HepG2 (cell line): ENCODE measurements at regions not wholly inside any gene's neighbourhood (a gene's known extent, or its start where the extent isn't known, plus 50 kb on each side); places are given as distances from the start of the nearest gene placed in this dataset.
A peak's percentile ranks its signal among the peaks of the same experiment; 100 is the strongest.

ENCODE experiments used
- DNMT3B ChIP-seq: conservative IDR thresholded peaks from 2 replicates; pipeline ENCODE4 v1.6.1; 2016; ENCODE audit warnings: missing biosample characterization, control low read depth
- GPN1 ChIP-seq: sonication (generic); formaldehyde crosslinking; IDR thresholded peaks from 2 replicates; pipeline ENCODE4 v1.5.1; 2020; ENCODE audit warnings: missing genetic modification reagents, borderline replicate concordance
- HNRNPUL1 ChIP-seq: fragments of 200-400 bp; formaldehyde crosslinking; IDR thresholded peaks from 2 replicates; pipeline ENCODE4 v1.6.1; 2017; ENCODE audit warnings: low read depth, mild to moderate bottlenecking, low read length, moderate library complexity
- HOXD1 ChIP-seq: sonication (generic); formaldehyde crosslinking; IDR thresholded peaks from 2 replicates; pipeline ENCODE4 v1.5.0; 2020; ENCODE audit warnings: missing genetic modification reagents
- MIER3 ChIP-seq: IDR thresholded peaks from 2 replicates; pipeline ENCODE4 v1.6.1; 2016; ENCODE audit warnings: missing compliant biosample characterization, borderline replicate concordance
- NFIC ChIP-seq: IDR thresholded peaks from 2 replicates; pipeline ENCODE4 v1.6.1; 2012; ENCODE audit warnings: mild to moderate bottlenecking, low read length, inconsistent platforms
- SALL2 ChIP-seq: sonication (generic); formaldehyde crosslinking; IDR thresholded peaks from 2 replicates; pipeline ENCODE4 v1.8.1; 2023; ENCODE audit warnings: mild to moderate bottlenecking, missing genetic modification reagents, inconsistent platforms
- SNAPC2 ChIP-seq: sonication (generic); formaldehyde crosslinking; IDR thresholded peaks from 2 replicates; pipeline ENCODE4 v1.8.1; 2022; ENCODE audit warnings: mild to moderate bottlenecking, missing genetic modification reagents
- TEAD3 ChIP-seq: optimal IDR thresholded peaks from 2 replicates; pipeline ENCODE3; 2016; ENCODE audit warnings: borderline replicate concordance
- ZC3H4 ChIP-seq: sonication (generic); formaldehyde crosslinking; IDR thresholded peaks from 2 replicates; pipeline ENCODE4 v1.4.0; 2020; ENCODE audit warnings: missing genetic modification reagents, borderline replicate concordance
- ZNF737 ChIP-seq: sonication (generic); formaldehyde crosslinking; IDR thresholded peaks from 2 replicates; pipeline ENCODE4 v1.5.0; 2020; ENCODE audit warnings: missing genetic modification reagents, mild to moderate bottlenecking, borderline replicate concordance
- TF ChIP-seq, protein P1 (sequence below): sonication (generic); formaldehyde crosslinking; IDR thresholded peaks from 2 replicates; pipeline ENCODE4 v1.5.0; 2020; ENCODE audit warnings: mild to moderate bottlenecking, missing genetic modification reagents
- TF ChIP-seq, protein P2 (sequence below): sonication (generic); formaldehyde crosslinking; IDR thresholded peaks from 2 replicates; pipeline ENCODE4 v1.8.1; 2023; ENCODE audit warnings: mild to moderate bottlenecking, moderate library complexity, missing genetic modification reagents
- TF ChIP-seq, protein P3 (sequence below): sonication (generic); formaldehyde crosslinking; conservative IDR thresholded peaks from 2 replicates; pipeline ENCODE4 v1.8.1; 2023; ENCODE audit warnings: missing genetic modification reagents
- TF ChIP-seq, protein P4 (sequence below): sonication (generic); formaldehyde crosslinking; IDR thresholded peaks from 2 replicates; pipeline ENCODE4 v1.8.1; 2023; ENCODE audit warnings: mild to moderate bottlenecking, missing genetic modification reagents, borderline replicate concordance
- TF ChIP-seq, protein P5 (sequence below): sonication (generic); formaldehyde crosslinking; IDR thresholded peaks from 2 replicates; pipeline ENCODE4 v1.4.0; 2020; ENCODE audit warnings: mild to moderate bottlenecking, low read depth, missing genetic modification reagents

DNA sequence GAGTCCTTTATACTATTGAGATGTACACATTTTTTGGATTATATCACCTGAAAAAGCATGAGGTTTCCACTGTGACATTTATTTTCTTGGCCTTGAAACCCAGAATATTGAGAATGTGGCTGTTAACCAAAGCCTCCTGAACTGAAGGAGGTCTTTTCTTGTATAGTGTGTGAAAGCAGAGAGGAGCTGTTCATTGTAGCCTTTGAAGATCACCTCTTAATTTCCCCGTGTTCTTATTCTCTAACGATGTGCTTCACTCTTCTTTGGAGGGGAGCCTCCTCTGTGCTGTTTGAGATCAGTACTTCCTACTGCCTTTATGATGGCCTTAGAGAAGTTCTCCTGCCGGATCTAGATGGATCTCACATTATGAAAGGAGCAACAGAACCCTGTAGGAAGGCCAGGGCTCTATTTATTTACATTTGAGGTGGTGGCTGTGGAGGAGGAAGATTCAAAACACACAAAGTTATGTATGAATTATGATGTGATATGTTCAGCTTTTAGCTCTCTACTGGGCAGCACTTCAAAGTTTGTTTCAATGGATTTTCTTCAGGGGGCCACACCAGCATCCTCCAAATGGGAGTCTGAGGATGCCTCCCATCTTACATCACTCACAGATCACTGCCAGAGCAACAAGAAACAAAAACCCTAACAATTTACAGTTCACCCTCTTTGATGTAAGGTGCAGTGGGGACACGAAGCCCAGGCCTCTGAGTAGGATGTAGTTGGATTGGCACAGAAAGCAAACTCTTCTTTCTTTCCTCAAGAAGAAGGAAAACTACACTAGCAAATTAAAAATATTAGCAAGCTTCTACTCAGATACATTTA is 322.3 kb downstream of the DLEU7 start (continued):
- TF ChIP-seq, protein P1, sequence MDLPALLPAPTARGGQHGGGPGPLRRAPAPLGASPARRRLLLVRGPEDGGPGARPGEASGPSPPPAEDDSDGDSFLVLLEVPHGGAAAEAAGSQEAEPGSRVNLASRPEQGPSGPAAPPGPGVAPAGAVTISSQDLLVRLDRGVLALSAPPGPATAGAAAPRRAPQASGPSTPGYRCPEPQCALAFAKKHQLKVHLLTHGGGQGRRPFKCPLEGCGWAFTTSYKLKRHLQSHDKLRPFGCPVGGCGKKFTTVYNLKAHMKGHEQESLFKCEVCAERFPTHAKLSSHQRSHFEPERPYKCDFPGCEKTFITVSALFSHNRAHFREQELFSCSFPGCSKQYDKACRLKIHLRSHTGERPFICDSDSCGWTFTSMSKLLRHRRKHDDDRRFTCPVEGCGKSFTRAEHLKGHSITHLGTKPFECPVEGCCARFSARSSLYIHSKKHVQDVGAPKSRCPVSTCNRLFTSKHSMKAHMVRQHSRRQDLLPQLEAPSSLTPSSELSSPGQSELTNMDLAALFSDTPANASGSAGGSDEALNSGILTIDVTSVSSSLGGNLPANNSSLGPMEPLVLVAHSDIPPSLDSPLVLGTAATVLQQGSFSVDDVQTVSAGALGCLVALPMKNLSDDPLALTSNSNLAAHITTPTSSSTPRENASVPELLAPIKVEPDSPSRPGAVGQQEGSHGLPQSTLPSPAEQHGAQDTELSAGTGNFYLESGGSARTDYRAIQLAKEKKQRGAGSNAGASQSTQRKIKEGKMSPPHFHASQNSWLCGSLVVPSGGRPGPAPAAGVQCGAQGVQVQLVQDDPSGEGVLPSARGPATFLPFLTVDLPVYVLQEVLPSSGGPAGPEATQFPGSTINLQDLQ: no peak
- TF ChIP-seq GPN1 (CRISPR knock-in tag) (no peak), HNRNPUL1 (no peak), MIER3 (CRISPR knock-in tag) (no peak), TEAD3 (CRISPR knock-in tag) (peak; percentile 3), ZNF737 (CRISPR knock-in tag) (no peak), DNMT3B (no peak), SNAPC2 (no peak), SALL2 (CRISPR knock-in tag) (no peak), NFIC (peak; percentile 27; the same call in 1 of the 2 replicates), HOXD1 (no peak), ZC3H4 (CRISPR knock-in tag) (no peak)
- TF ChIP-seq, protein P2, sequence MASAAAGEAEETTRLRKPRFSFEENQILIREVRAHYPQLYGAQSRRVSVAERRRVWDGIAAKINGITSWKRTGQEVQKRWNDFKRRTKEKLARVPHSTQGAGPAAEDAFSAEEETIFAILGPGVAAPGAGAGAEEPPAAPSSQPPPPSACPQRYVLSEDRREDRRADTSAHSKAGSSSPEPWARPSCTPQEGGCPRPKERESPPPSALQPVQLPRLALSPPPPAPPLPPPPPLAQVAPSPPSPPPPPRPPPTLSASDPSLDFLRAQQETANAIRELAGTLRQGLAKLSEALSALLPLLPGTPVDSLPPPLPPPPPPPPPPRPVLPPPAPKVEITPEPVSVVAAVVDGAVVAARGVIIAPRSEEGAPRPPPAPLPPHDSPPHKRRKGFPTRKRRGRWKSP (CRISPR knock-in tag): no peak
- TF ChIP-seq, protein P3, sequence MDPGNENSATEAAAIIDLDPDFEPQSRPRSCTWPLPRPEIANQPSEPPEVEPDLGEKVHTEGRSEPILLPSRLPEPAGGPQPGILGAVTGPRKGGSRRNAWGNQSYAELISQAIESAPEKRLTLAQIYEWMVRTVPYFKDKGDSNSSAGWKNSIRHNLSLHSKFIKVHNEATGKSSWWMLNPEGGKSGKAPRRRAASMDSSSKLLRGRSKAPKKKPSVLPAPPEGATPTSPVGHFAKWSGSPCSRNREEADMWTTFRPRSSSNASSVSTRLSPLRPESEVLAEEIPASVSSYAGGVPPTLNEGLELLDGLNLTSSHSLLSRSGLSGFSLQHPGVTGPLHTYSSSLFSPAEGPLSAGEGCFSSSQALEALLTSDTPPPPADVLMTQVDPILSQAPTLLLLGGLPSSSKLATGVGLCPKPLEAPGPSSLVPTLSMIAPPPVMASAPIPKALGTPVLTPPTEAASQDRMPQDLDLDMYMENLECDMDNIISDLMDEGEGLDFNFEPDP: no peak
- TF ChIP-seq, protein P4, sequence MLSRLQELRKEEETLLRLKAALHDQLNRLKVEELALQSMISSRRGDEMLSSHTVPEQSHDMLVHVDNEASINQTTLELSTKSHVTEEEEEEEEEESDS: no peak
- TF ChIP-seq, protein P5, sequence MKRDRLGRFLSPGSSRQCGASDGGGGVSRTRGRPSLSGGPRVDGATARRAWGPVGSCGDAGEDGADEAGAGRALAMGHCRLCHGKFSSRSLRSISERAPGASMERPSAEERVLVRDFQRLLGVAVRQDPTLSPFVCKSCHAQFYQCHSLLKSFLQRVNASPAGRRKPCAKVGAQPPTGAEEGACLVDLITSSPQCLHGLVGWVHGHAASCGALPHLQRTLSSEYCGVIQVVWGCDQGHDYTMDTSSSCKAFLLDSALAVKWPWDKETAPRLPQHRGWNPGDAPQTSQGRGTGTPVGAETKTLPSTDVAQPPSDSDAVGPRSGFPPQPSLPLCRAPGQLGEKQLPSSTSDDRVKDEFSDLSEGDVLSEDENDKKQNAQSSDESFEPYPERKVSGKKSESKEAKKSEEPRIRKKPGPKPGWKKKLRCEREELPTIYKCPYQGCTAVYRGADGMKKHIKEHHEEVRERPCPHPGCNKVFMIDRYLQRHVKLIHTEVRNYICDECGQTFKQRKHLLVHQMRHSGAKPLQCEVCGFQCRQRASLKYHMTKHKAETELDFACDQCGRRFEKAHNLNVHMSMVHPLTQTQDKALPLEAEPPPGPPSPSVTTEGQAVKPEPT (CRISPR knock-in tag): no peak
